GM10248 (cell line): ENCODE measurements at regions not wholly inside any gene's neighbourhood (a gene's known extent, or its start where the extent isn't known, plus 50 kb on each side); places are given as distances from the start of the nearest gene placed in this dataset.
"Not testable (repeated sequence)": the region's sequence is repeated elsewhere in the genome, so short reads cannot be mapped to it uniquely, and the experiment has no call there.

Experiments used
- CTCF ChIA-PET: fragments of 300-600 bp; sonication (Branson Sonifier 250); formaldehyde crosslinking; extraction: SDS; loops from one replicate; lab custom pipeline; 2021; ENCODE audit warnings: antibody characterized with exemption; lab: Yijun Ruan, JAX
- POLR2A ChIA-PET: fragments of 350-650 bp; sonication (Branson Sonifier 250); formaldehyde crosslinking; extraction: SDS; loops from one replicate; lab custom pipeline; 2020; ENCODE audit warnings: antibody characterized with exemption; lab: Yijun Ruan, JAX
- DNase-seq: peaks from one replicate; pipeline ENCODE4 v3.0.0; 2012; ENCODE audit errors: extremely low spot score
- TF ChIP-seq, protein P1 (sequence below): IDR thresholded peaks from 2 replicates; pipeline ENCODE4 v1.5.1; 2012; ENCODE audit warnings: mild to moderate bottlenecking, low read depth; ENCODE audit errors: extremely low read depth, missing control alignments, control extremely low read depth

GRCh38 chr18:9017905-9018227 lies 84.6 kb upstream of the NDUFV2 start:
- CTCF ChIA-PET = interaction anchor here (1.5 kb wide), 1 partner anchor 30 kb away, joined by 3 read pairs; no protein-coding TSS in a partner anchor
- POLR2A ChIA-PET = no interaction called here
- TF ChIP-seq, protein P1, sequence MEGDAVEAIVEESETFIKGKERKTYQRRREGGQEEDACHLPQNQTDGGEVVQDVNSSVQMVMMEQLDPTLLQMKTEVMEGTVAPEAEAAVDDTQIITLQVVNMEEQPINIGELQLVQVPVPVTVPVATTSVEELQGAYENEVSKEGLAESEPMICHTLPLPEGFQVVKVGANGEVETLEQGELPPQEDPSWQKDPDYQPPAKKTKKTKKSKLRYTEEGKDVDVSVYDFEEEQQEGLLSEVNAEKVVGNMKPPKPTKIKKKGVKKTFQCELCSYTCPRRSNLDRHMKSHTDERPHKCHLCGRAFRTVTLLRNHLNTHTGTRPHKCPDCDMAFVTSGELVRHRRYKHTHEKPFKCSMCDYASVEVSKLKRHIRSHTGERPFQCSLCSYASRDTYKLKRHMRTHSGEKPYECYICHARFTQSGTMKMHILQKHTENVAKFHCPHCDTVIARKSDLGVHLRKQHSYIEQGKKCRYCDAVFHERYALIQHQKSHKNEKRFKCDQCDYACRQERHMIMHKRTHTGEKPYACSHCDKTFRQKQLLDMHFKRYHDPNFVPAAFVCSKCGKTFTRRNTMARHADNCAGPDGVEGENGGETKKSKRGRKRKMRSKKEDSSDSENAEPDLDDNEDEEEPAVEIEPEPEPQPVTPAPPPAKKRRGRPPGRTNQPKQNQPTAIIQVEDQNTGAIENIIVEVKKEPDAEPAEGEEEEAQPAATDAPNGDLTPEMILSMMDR = no peak
- DNase-seq = peak; percentile 22

DNA sequence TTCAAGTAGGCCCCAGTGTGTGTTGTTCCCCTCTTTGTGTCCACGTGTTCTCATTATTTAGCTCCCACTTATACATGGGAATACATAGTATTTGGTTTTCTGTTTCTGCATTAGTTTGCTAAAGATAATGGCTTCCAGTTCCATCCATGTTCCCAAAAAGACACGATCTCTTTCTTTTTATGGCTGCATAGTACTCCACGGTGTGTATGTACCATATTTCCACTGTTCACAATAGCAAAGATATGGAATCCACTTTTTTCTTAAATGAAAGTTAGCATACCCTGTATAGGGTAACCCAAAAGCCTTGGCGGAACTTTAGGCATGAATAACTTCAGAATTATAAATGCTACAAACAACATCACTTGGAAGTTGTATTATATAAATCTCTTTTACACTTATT lies 83.4 kb upstream of the NDUFV2 start:
- TF ChIP-seq, protein P1 = no peak
- CTCF ChIA-PET = interaction anchor here (0.7 kb wide), 1 partner anchor 40 kb away, joined by 3 read pairs; no protein-coding TSS in a partner anchor
- no peak for DNase-seq
- POLR2A ChIA-PET = no interaction called here

- ChIA-PET CTCF (no interaction called here), POLR2A (no interaction called here)
- no peak for DNase-seq
- TF ChIP-seq, protein P1 = no peak
Measured at GRCh38 chr18:9020221-9020620, 82.3 kb upstream of the NDUFV2 start.

GRCh38 chr18:9021458-9021857 lies 81.0 kb upstream of the NDUFV2 start:
- no peak for DNase-seq
- TF ChIP-seq, protein P1 = no peak
- POLR2A ChIA-PET = no interaction called here
- CTCF ChIA-PET = no interaction called here

DNA sequence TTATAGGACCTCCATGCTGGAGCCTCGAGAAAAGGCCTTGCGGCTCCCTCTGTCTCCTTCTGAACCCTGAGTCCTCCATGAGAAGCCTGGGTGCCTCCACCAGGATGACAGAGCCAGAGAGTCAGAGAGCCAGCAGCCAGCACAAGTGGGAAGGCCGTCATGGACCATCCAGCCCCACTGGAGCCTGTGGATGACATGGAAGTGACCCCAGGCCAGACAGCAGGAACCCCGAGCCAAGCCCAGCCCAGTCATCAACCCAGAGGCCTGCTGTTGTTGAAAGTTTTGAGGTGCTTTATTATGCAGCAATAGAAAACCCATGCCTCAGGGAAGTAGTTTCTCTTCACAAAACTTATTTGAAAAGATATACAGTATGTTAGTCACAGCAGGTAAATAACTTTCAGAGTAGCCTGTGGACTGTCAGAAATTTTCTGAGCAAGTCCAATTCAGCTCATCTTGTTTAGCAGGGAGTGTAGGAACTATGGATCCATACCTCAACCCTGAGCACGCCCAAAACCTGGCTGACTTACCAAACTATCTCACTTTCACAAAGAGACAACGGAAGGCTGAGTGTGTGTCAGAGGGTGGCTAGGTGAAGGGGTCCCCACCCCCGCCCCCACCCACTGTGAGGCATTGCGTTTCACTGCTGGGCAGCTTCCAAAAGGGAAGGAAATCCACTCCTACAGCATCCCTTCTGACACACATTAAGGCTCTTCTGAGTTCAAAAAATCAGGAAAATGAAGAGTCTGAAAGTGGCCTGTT lies 79.9 kb upstream of the NDUFV2 start:
- TF ChIP-seq, protein P1 = no peak
- ChIA-PET CTCF (interaction anchor here (0.7 kb wide), 1 partner anchor 35 kb away, joined by 3 read pairs; no protein-coding TSS in a partner anchor), POLR2A (interaction anchor here (0.6 kb wide), 1 partner anchor 125 kb away, joined by 4 read pairs; no protein-coding TSS in a partner anchor)
- no peak for DNase-seq

DNA sequence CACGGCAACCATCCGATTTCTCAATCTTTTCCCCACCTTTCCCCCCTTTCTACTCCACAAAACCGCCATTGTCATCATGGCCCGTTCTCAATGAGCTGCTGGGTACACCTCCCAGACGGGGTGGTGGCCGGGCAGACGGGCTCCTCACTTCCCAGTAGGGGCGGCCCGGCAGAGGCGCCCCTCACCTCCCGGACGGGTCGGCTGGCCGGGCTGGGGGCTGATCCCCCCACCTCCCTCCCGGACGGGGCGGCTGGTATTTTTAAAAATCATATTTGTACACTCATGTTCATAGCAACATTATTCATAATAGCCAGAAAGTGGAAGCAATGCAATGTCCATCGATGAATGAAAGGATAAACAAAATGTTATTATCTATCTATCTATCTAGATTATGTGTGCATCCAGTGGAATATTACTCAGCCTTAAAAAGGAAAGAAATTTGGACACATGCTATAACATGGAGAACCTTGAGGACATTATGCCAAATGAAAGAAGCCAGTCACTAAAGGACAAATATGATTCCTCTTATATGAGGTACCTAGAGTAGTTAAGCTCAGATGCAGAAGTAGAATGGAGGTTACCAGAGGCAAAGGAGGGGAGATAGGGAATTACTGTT lies 78.4 kb upstream of the NDUFV2 start:
- CTCF ChIA-PET, DNase-seq, POLR2A ChIA-PET: not testable (repeated sequence)
